Stimulated activated CD4-positive, alpha-beta T cell treated with anti-CD3 and anti-CD28 coated beads, Interleukin-12 subunit alpha, Interleukin-12 subunit beta, amount 100 ng/mL, for 4 hours (primary cell): ENCODE measurements at regions not wholly inside any gene's neighbourhood (a gene's known extent, or its start where the extent isn't known, plus 50 kb on each side); places are given as distances from the start of the nearest gene placed in this dataset.
A peak's percentile ranks its signal among the peaks of the same experiment; 100 is the strongest.

ENCODE experiments used
- DNase-seq: peaks from one replicate; pipeline ENCODE4 v3.0.0-alpha.2; 2020

DNA sequence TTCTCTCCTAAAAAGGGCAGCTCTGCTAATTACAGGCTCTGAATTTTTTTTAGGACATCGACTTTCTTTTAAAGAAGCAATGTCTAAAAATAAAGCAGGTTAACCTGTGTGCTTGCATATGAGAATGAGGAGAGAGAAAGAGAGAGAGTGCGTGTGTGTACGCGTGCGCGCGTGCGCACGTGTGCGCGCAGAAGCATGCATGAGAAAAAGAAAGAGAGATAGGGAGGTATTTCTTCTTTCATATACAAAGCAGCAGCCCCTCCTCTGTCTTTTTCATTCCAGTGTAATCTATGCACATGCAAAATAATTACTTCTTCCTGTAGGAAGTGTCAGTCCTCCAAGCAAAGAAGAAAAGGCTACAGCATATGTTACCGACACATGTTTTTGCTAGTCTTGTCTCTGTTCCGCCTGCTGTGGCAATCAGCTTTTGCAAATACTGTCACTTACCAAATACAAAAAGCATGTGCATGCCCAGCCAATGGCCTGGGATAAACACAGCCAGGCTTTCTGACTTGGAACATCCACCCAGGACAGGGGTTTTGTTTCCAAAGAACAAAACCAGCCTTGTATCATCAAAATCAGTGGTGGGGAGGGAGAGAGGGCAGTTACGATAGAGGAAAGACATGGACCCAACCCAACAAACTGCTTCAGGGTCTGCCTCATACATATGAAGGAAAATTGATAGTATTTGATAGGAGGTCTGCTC lies 252.3 kb upstream of the SLC24A2 start:
- DNase-seq: no peak

DNA sequence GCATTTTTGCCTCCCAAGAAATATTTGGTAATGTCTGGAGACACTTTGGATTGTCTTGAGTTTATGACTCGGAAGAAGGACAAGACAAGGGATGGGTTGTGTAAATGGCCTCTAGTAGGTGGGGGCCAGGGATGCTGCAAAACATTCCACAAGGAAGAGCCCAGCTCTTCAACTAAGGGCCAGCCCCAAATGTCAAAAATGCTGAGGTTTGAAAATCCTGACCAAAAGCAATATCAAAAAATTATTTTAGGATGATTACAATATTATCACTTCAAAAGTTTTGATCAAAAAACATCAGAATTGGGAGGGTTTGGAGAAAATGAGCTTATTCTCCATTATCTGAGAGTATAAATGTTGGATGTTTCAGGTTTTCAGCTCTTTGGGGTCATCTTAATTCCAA lies 248.9 kb upstream of the SLC24A2 start:
- no peak for DNase-seq

DNA sequence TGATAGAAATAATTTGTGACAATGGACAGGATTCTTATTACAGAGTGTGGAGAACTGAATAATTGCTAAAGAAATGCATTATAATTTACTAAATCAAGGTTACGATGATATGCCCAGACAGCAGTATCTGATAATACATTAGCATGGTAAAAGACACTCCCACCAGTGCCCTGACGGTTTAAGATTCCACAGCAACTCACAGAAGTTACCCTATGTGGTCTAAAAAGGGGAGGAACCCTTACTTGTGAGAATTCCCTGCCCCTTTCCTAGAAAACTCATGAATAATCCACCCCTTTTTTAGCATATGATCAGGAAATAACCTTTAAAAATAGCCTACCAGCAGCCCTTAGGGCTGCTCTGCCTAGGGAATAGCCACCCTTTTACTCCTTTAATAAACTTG lies 244.7 kb upstream of the SLC24A2 start:
- no peak for DNase-seq

DNA sequence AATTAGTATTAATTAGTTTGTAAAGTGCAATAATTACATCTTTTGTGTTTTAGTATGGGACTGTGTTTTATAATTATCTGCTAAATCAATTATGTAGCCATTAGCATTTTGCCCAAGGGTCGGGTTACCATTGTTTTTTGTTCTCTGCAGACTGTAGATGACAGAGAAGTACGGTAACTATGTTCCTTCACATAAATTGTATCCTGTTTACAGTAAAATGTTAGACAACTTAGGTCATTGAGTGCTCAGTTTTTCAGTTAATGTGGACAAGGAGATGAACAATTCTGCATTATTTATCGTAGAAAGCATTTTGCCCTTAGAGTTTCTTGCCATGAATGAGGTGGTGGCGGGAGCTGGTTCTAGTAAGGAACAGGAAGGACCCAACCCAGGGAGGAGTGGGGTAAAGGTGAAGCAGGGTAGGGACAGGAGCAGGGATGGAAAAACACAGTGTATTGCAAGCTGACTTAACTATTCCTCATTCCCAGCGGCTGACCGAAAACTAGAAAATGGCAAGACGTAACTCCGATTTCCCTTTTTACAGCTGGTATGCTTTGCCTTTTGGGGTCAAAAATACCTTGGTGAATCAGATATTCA lies 243.7 kb upstream of the SLC24A2 start:
- DNase-seq: no peak

DNA sequence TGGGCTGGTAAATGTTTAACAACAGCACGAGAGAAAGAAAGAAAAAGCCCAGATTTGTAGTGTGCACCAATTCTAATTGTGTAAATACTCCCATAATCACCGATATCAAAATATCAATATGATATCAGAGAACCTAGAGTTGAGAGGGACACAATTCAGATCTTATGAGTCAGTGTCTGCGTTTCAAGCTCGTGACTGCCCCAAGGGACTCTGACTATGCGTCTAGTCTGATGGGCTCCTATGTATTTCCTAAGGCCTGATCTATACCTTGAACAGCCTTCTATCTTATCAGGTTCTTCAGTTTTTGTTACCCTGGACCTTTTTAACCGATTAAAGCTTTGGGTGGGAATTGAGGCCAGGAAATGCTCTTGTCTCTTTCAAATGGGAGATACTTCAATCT lies 243.0 kb upstream of the SLC24A2 start:
- DNase-seq: no peak

DNA sequence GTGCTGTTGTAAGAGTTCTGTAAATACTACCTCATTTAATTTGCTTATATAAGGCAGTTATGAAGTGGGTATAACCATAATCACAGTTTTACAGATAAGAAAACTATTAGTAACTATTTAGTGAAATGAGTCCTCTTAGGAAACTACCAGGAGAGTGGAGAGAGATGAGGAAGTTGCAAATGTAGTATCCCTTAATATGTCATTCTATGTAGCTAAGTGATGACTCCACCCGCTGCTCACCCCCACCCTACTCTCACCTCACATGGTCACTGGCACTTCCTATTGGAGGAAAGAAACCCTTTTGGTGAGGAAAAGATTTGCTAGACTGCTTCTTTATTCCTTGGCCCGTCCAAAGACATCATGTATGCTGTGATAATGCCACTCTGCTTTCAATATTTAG lies 241.8 kb upstream of the SLC24A2 start:
- DNase-seq: no peak

DNA sequence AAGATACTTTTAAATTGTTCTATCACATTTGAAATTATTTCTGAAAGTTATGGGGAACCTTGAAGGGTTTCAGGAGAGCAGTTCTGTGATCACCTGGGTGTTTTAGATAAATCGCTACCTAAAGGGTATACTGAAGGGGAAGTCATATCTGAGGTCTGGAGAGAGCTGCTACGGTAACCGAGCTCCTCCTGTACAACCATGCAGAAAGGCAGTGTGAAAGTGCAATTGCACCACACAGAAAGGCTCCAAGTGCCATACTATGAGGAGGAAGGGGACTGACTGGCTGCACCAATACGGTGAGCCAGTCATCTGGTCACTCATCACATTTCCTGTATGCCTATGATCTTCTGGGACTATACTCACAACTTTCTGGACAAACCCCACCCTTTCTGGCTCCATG lies 241.4 kb upstream of the SLC24A2 start:
- DNase-seq: no peak

DNA sequence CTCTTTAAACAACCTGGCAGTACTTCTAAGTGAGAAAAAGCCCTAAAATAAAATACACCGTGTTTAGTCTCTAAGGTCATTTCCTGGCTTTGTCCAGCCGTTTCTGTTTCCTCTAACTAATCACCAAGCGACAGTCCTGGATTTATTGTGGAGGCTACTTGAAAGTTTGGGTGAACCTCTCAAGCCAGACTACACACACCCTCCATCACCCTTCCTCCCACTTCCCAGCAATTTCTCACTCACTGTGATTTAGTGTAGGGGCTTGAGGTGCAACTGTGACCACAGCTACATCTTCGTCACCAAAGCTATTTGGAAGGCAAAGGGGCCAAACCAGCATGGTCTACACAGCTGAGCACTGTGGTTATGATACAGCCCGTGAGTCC lies 240.0 kb upstream of the SLC24A2 start:
- no peak for DNase-seq

DNA sequence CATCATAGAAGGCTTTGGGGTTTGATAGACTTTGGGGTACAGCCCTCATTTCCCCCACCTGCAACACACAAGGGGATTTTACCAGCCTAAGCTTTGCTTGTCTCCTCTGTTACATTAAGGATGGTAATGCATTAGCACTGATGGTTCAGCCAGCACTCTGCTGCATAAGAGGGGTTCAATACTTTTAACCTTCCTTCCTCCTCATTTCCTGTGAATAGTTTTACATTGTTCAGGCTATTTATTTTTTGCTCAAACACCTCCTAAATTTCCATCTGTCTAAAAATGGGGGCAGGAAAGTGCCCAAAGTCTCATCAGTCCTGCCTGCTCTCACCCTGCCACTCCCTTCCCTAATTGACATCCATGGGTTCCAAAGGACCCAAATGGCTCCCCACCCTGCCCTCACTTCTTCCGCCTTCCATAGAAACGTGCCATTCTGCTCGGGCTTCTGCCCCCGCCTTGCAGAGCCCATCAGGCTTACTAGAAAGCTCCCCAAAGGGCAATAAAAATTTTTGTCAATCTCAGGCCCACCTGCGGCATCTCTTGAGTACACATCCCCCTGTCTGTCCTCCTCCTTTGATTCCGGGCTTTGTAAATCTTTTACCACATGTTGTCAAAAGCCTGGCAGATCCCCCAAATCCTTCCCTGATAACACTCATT lies 239.5 kb upstream of the SLC24A2 start:
- no peak for DNase-seq

DNA sequence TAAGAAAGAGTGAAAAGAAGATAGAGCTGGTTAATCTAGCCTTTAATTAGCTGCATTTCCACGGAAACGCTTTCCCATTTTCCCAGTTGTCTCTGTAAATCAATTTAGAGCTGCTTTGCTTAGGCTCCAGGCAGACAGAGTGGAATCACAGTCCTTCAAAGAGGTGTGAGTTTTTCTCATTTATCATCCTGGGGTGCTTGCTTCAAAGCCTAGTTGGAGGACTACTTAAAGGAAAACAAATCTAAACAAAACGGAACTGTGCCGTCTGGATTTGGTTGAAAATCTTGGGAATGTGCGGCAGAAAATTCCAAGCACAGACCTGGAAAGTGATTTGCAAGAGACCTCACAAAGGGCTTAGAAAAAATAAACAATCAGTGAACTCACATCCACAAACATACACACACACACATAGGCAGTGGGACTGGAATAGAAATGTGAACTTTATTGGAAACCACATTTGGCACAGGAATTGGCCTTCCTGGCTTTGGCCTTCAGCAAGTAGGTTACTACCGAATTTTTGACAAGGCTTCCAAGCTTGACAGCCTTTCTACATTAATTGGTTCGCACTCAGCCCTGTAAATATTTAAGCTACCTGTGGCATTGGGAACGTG lies 235.2 kb upstream of the SLC24A2 start:
- no peak for DNase-seq

DNA sequence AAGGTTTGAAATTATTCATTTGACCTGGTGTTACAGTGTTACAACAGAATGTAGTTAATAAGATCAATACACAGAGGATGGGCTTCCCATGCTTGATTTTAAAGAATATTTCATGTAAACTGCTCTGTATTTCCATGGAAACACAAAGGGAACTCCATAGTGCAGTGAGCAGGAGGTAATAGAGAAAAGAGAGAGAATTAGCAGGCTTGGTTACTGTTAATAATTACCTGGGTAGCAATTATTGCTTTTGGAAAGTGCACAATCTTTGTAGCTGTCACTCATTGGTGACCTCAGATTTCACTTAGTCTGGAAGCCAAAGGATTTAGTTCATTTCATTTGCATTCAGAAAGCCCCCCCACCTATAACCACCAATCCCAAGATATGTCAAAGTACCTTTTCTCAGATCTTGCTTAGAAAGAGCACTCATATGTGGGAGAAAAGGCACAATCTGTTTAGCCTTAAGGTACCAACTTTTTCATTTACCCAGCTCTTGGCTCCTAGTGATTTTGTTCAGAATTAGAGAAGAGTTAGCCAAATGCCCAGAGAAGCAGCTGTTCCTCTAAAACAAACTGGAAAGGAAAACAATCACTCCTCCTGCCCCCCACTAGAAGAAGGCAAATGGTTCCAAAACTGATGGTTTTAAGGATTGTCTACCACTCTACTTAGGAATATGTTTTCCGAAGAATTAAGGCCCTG lies 234.5 kb upstream of the SLC24A2 start:
- no peak for DNase-seq

DNA sequence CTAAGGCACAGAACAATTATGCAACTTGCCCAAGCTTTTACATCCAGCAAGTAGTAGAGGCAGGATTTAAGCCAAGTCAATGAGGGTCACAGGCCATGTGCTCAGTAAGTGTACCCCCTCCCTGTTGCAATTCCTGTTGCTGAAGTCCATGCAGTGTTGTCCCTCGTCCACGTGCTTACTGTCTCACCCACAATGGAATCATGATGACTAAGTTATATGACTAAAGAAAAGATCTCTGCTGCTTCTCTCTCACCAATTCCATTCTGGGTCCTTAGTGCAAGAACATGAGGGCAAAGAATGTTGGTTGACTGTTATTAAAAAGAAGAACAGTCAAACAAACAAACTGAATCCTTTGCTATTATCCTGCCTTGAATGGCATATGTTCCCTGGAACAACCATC lies 233.6 kb upstream of the SLC24A2 start:
- DNase-seq: no peak

DNA sequence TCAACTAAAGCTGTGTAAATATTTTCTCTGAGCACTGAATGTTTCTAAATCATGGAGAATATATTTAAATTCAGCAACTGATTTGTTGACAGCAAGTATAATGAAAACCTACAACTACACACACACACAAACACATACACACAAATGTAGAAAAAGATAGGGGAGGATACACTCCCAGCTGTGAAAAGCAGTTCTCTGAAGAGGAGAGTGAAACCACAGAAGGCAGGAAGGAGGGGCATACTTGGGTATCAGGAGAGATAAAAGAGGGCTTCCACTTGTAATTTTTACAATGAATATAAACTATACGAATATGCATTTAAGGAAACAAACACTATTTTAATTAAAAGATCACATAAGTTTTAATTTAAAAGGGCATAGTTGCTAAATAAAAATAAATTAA lies 227.8 kb upstream of the SLC24A2 start:
- no peak for DNase-seq

DNA sequence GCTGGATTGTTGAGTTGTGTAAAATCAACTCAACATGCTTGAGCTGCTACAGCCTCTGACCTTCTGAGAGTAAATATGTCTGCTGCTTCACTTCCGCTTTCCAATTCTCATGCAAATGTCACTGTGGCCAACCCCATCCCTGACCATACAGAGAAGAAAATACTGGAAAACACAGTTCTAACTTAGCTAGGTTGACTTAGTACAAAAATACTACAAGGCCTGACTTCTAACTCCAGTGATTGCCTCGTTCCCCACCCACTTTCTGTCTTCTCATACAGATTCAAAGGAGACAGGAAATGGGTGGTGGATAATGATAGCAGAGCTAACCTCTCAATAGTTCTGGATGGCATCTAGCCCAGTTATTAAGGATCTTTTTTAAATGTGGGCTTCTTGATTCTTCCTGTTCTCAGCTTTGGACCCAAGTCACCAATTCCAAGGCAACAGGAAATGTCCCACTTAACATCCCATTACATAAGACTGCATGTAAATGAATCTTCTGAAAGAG lies 226.6 kb upstream of the SLC24A2 start:
- no peak for DNase-seq

DNA sequence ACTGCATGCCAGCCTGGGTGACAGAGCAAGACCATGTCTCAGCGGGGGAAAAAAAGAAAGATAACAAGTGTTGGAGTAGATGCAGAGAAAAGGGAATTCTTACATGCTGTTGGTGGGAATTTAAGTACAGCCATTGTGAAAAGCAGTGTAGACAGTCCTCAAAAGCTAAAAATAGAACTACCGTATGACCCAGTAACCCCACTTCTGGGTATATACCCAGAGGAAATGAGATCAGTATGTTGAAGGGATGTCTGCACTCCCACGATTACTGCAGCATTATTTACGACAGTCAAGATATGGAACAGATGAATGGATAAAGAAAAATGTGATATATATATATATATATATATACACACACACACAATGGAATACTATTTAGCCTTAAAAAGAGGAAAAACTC lies 225.3 kb upstream of the SLC24A2 start:
- DNase-seq: no peak

DNA sequence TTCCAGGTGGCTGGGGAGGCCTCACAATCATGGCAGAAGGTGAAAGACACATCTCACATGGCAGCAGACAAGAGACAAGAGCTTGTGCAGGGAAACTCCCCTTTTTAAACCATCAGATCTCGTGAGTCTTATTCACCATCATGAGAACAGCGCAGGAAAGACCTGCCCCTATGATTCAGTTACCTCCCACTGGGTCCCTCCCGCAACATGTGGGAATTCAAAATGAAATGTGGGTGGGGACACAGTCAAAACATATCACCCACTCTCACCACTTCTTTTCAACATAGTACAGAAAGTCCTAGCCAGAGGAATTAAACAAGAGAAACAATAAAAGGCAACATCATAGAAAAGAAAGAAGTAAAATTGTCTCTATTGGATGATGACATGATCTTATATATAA lies 223.4 kb upstream of the SLC24A2 start:
- peak; percentile 15 for DNase-seq

DNA sequence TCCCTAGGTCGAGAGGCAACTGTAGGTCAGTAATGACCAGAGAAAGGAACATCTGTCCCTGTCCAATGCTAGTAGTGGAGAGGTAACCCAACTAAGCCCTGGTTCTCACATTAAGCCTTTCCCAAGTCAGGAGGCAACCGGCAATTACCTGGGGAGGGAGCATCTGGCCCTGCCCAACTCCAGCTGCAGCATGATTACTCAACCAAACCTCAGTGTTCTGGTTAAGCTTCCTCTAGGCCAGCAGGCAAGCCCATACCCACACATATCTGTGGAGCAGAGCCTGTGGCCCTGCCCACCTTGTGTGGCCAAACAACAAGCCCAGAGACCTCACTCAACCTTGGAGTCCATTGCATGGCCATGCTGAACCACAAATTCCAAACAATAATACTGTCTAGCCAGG lies 220.8 kb upstream of the SLC24A2 start:
- no peak for DNase-seq

DNA sequence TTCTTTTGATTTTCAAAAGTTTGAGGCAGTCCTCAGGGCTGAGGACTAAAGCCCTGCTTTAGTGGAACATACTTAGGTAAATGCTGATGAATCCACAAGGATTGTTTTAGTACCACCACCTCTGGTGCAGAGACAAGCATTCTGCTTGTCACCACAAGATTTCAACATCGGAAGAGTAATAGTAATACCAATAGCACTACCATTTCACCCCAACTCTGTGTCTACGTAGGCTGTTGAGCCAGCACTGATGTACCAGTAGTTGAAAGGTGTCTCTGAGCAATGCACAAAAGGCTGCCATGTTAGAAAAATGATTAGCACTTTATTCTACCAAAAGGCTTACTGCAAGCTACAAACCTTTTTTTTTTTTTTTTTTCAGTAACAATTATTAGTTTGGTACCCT lies 213.2 kb upstream of the SLC24A2 start:
- DNase-seq: no peak

DNA sequence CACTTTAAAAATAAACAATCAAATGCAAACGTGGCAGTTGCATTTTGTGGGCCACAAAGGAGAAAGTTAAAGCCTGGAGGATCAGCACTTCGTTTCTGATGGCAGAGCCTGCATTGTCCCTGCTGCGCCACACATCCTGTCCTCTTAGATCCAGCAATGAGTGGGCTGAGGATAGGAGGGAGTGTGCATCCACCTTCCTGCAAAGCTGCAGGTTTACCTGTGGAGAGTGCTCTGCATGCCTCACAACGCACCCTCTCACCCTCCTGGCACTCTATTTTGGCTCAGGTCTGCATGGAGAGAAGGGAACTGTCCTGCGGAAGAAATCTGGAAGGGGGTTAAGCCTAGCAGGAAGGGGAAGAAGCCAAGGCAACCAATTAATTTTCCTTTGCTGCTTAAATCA lies 212.2 kb upstream of the SLC24A2 start:
- no peak for DNase-seq

DNA sequence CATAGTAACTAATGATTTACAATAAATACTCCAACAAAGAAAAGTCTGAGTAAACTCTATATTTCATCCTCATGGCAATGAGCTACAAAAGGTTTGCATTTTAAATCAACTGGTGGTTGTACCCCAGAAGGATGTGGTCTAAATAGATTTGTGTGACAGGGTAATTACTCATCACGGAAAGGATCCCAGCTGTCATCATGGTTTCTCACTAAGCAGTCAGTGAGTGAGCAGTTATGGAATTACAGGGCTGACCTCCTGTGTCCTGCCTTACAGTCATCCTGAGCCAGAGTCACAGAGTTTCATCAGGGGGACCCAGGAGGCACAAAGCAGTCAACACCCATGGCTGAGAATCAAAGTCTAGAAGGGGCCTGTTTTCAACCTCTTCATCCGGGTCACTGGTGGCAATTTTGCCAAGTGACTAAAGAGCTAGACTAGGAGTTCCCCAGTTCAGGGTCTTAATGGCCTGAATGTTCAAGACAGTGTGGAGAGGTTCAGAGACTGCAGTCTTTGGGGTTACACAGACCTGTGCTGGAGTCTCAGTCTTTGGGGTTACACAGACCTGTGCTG lies 210.7 kb upstream of the SLC24A2 start:
- peak; percentile 20 for DNase-seq

DNA sequence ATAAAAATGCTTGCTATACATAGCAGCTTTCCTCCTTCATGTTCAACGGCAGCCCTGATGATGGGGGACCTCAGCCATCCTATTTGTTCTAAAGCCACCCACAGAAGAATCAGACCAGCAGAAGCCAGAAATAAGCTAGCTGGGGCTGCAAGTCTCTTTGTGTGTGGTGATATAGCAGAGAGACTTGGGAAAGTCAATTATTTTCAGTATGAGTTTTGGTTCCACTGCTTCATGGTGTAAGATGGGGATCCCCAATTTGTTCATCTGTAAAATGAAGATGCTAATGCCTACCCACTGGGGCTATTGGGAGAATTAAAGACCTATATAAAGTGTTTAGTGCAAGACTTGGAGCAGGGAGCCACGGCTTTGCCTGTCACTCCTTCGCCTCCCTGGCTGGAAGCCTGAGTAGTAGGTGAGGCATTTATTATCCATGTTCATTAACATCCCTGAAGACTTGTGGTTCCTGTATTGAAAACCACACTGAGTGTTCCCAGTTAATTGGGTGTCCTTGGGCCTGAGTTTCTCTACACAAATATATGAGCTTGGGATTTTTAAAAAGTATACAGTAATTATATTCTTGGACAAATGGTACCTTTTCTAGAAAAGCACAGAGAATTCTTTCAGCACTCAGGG lies 210.1 kb upstream of the SLC24A2 start:
- DNase-seq: no peak

DNA sequence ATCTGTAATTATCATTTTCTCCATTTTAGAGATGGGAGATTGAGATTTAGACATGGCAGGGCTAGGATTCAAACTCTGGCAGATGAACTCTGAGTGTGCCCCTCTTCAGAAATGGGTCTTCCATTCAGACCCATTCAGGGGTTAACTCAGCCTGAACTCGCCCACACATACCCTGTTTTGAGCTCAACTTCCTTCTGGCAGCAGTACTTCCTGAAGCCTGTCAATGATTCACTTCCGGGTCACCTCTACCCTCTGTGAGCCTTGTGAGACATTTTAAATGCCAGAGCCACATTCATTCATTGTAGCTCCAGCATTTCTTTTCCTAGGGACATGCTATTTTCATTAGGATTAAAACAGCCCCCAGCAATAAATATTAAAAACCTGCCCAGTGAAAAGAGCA lies 209.3 kb upstream of the SLC24A2 start:
- no peak for DNase-seq

DNA sequence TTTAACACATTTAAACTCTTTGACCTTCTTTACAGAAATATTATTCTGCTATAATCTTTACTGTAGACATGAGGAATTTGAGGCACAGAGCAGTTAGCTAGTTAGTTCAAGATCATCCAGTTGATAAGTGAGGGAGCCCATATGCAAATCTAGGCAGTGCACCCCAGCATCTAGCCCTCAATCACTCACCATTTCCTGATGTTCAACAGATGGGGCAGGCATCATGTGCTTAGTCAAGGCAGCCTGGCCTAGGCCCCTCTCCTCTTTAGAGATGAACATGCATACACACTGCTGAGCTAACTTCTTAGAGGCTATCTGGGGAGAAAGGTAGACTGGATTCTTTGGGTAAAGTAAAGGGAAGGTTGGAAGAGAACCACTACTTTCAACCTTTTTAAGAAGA lies 206.8 kb upstream of the SLC24A2 start:
- no peak for DNase-seq
